Activated CD4-positive, CD25-positive, alpha-beta regulatory T cell (primary cell): ENCODE measurements at regions not wholly inside any gene's neighbourhood (a gene's known extent, or its start where the extent isn't known, plus 50 kb on each side); places are given as distances from the start of the nearest gene placed in this dataset.
"Not testable (repeated sequence)": the region's sequence is repeated elsewhere in the genome, so short reads cannot be mapped to it uniquely, and the experiment has no call there.

Experiments
- DNase-seq, 4 experiments: peaks; one replicate each; lab custom pipeline; 2025; lab: John Stamatoyannopoulos, UW

- no peak for DNase-seq
Observed at GRCh38 chr14:105659935-105660527, 133.6 kb downstream of the TMEM121 start.

- no peak for DNase-seq
Observed at GRCh38 chr14:105660816-105661531, 134.6 kb downstream of the TMEM121 start.

- not testable (repeated sequence) for DNase-seq
Observed at GRCh38 chr14:105662043-105662442, 135.7 kb downstream of the TMEM121 start.

- not testable (repeated sequence) for DNase-seq
Observed at GRCh38 chr14:105662592-105662991, 136.2 kb downstream of the TMEM121 start.

- DNase-seq, result not testable (repeated sequence)
Observed at GRCh38 chr14:105663323-105663722, 136.9 kb downstream of the TMEM121 start.

- DNase-seq, result not testable (repeated sequence)
Observed at GRCh38 chr14:105663818-105664596, 137.6 kb downstream of the TMEM121 start.

- no peak for DNase-seq
Observed at GRCh38 chr14:105664691-105665090, 138.3 kb downstream of the TMEM121 start.

- DNase-seq, result no peak
Observed at GRCh38 chr14:105665247-105665950, 139.0 kb downstream of the TMEM121 start.

GRCh38 chr14:105665951-105666277 lies 139.5 kb downstream of the TMEM121 start:
- no peak for DNase-seq

- no peak for DNase-seq
Observed at GRCh38 chr14:105666420-105666819, 140.0 kb downstream of the TMEM121 start.

- DNase-seq, result not testable (repeated sequence)
Observed at GRCh38 chr14:105666991-105667662, 140.7 kb downstream of the TMEM121 start.

- not testable (repeated sequence) for DNase-seq
Observed at GRCh38 chr14:105667663-105668020, 141.3 kb downstream of the TMEM121 start.

- DNase-seq, result not testable (repeated sequence)
Observed at GRCh38 chr14:105668021-105668420, 141.6 kb downstream of the TMEM121 start.

- DNase-seq, result not testable (repeated sequence)
Observed at GRCh38 chr14:105668471-105669230, 142.3 kb downstream of the TMEM121 start.

- not testable (repeated sequence) for DNase-seq
Observed at GRCh38 chr14:105669231-105669610, 142.8 kb downstream of the TMEM121 start.

- not testable (repeated sequence) for DNase-seq
Observed at GRCh38 chr14:105669646-105670045, 143.3 kb downstream of the TMEM121 start.

- not testable (repeated sequence) for DNase-seq
Observed at GRCh38 chr14:105672450-105673200, 146.2 kb downstream of the TMEM121 start.

- not testable (repeated sequence) for DNase-seq
Observed at GRCh38 chr14:105675433-105675832, 149.1 kb downstream of the TMEM121 start.

GRCh38 chr14:105675905-105676670 lies 149.7 kb downstream of the TMEM121 start:
- not testable (repeated sequence) for DNase-seq
